Liver (tissue), 8 donors: ENCODE measurements at regions not wholly inside any gene's neighbourhood (a gene's known extent, or its start where the extent isn't known, plus 50 kb on each side); places are given as distances from the start of the nearest gene placed in this dataset.

ENCODE experiments used
- DNase-seq: peaks from one replicate; pipeline ENCODE4 v3.0.0-alpha.2; 2017; ENCODE audit warnings: low spot score
- H3K27ac ChIP-seq, 2 donors: one replicate each; pipeline ENCODE4 v1.7.0; 2013; ENCODE audit warnings: inconsistent platforms in 2 of 2, low read length in 2 of 2, control low read depth in 1 of 2, low read depth in 1 of 2, mild to moderate bottlenecking in 1 of 2
- H3K27me3 ChIP-seq, 4 donors: one replicate each; pipeline versions ENCODE4 v1.6.1 to v1.7.0; 2013; ENCODE audit warnings: low read length in 3 of 4, inconsistent platforms in 1 of 4, mild to moderate bottlenecking in 1 of 4, moderate library complexity in 1 of 4; ENCODE audit not compliant: control insufficient read depth in 4 of 4, insufficient read depth in 4 of 4
- H3K36me3 ChIP-seq, 4 donors: one replicate each; pipeline versions ENCODE4 v1.6.1 to v1.7.0; 2013; ENCODE audit warnings: low read length in 3 of 4, mild to moderate bottlenecking in 3 of 4, low read depth in 1 of 4, moderate library complexity in 1 of 4; ENCODE audit not compliant: control insufficient read depth in 4 of 4, insufficient read depth in 3 of 4
- H3K4me1 ChIP-seq, 4 donors: one replicate each; pipeline versions ENCODE4 v1.6.1 to v1.7.0; 2013; ENCODE audit warnings: low read length in 3 of 4, mild to moderate bottlenecking in 3 of 4, moderate library complexity in 1 of 4; ENCODE audit not compliant: control insufficient read depth in 4 of 4, insufficient read depth in 4 of 4
- H3K4me3 ChIP-seq, 3 donors: one replicate each; pipeline versions ENCODE4 v1.6.1 to v1.7.0; 2013; ENCODE audit warnings: low read length in 3 of 3, control low read depth in 1 of 3, low read depth in 1 of 3, mild to moderate bottlenecking in 1 of 3
- H3K9ac ChIP-seq, 2 donors: one replicate each; pipeline ENCODE4 v1.7.0; 2013; ENCODE audit warnings: low read length in 2 of 2, mild to moderate bottlenecking in 2 of 2, moderate library complexity in 2 of 2, control low read depth in 1 of 2, low read depth in 1 of 2
- H3K9me3 ChIP-seq, 4 donors: one replicate each; pipeline versions ENCODE4 v1.6.1 to v1.7.0; 2013; ENCODE audit warnings: low read length in 3 of 4; ENCODE audit not compliant: control insufficient read depth in 4 of 4
- FOXA1 ChIP-seq: IDR thresholded peaks from 2 replicates; pipeline ENCODE4 v1.6.1; 2016; ENCODE audit warnings: antibody characterized with exemption
- FOXA2 ChIP-seq: IDR thresholded peaks from 2 replicates; pipeline ENCODE4 v1.6.1; 2016; ENCODE audit warnings: antibody characterized with exemption
- HNF4A ChIP-seq, 2 donors: conservative IDR thresholded peaks; 2 replicates each; pipeline ENCODE4 v1.6.1; 2016; ENCODE audit warnings: antibody characterized with exemption in 2 of 2, mild to moderate bottlenecking in 2 of 2
- JUND ChIP-seq, 2 donors: IDR thresholded peaks; 2 replicates each; pipeline ENCODE4 v1.6.1; 2016; ENCODE audit warnings: antibody characterized with exemption in 2 of 2
- NR2F2 ChIP-seq: IDR thresholded peaks from 2 replicates; pipeline ENCODE4 v1.6.1; 2016; ENCODE audit warnings: antibody characterized with exemption
- RAD21 ChIP-seq, 2 donors: IDR thresholded peaks; 2 replicates each; pipeline ENCODE4 v1.6.1; 2016; ENCODE audit warnings: antibody characterized with exemption in 2 of 2, mild to moderate bottlenecking in 2 of 2
- REST ChIP-seq: IDR thresholded peaks from 2 replicates; pipeline ENCODE4 v1.6.1; 2016; ENCODE audit warnings: antibody characterized with exemption, mild to moderate bottlenecking
- RXRA ChIP-seq, 2 donors: IDR thresholded peaks; 2 replicates each; pipeline ENCODE4 v1.6.1; 2017 to 2018; ENCODE audit warnings: antibody characterized with exemption in 2 of 2, mild to moderate bottlenecking in 1 of 2
- SP1 ChIP-seq: IDR thresholded peaks from 2 replicates; pipeline ENCODE4 v1.6.1; 2018; ENCODE audit warnings: antibody characterized with exemption, mild to moderate bottlenecking
- TAF1 ChIP-seq: conservative IDR thresholded peaks from 2 replicates; pipeline ENCODE4 v1.6.1; 2016; ENCODE audit warnings: antibody characterized with exemption, mild to moderate bottlenecking
- YY1 ChIP-seq: IDR thresholded peaks from 2 replicates; pipeline ENCODE4 v1.6.1; 2016; ENCODE audit warnings: antibody characterized with exemption, mild to moderate bottlenecking
- WGBS: extraction: QIAGEN DNeasy Blood & Tissue Kit; methylation state at CpG from one replicate; pipeline ENCODE4 v1.1.7; 2013; 5-methylcytosine and 5-hydroxymethylcytosine counted together
- TF ChIP-seq, protein P1 (sequence below): fragments of 150-350 bp; IDR thresholded peaks from 2 replicates; pipeline ENCODE4 v1.5.1; 2017; ENCODE audit warnings: improper control_type of control experiment, low read depth, low read length; ENCODE audit not compliant: missing input control
- TF ChIP-seq, protein P2 (sequence below): IDR thresholded peaks from 2 replicates; pipeline ENCODE4 v1.6.1; 2016; ENCODE audit warnings: antibody characterized with exemption
- donor health status: healthy.
- donor health status: healthy.
- donor health status: healthy.
- donor health status: healthy.
- donor health status: healthy.

GRCh38 chr3:109480014-109480413 lies 142.7 kb upstream of the DPPA4 start:
- Histone ChIP-seq H3K36me3 (no peaks in the 10 kb centered on the region), H3K4me3 (no peak overlapping the region), H3K27ac (no peak overlapping the region), H3K4me1 (no peaks in the 10 kb centered on the region), H3K9ac (no peak overlapping the region), H3K9me3 (no peaks in the 10 kb centered on the region), H3K27me3 (no peaks in the 10 kb centered on the region)
- TF ChIP-seq SP1 (no peak), JUND (IDR thresholded peaks at IDR 0.05) (no peak), RXRA (IDR thresholded peaks at IDR 0.05) (no peak), REST (no peak), NR2F2 (no peak), HNF4A (conservative IDR thresholded peaks at IDR 0.05) (no peak), FOXA2 (no peak), FOXA1 (no peak), TAF1 (no peak), RAD21 (IDR thresholded peaks at IDR 0.05) (no peak)
- TF ChIP-seq, protein P1, sequence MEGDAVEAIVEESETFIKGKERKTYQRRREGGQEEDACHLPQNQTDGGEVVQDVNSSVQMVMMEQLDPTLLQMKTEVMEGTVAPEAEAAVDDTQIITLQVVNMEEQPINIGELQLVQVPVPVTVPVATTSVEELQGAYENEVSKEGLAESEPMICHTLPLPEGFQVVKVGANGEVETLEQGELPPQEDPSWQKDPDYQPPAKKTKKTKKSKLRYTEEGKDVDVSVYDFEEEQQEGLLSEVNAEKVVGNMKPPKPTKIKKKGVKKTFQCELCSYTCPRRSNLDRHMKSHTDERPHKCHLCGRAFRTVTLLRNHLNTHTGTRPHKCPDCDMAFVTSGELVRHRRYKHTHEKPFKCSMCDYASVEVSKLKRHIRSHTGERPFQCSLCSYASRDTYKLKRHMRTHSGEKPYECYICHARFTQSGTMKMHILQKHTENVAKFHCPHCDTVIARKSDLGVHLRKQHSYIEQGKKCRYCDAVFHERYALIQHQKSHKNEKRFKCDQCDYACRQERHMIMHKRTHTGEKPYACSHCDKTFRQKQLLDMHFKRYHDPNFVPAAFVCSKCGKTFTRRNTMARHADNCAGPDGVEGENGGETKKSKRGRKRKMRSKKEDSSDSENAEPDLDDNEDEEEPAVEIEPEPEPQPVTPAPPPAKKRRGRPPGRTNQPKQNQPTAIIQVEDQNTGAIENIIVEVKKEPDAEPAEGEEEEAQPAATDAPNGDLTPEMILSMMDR, result no peak
- TF ChIP-seq, protein P2, sequence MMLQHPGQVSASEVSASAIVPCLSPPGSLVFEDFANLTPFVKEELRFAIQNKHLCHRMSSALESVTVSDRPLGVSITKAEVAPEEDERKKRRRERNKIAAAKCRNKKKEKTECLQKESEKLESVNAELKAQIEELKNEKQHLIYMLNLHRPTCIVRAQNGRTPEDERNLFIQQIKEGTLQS, result no peak
- no peak for DNase-seq
- 78% methylated on average over 1 of the region's 1 CpG for WGBS

- 92% methylated on average over 1 of the region's 1 CpG for WGBS
- Histone ChIP-seq H3K9me3 (no peaks in the 10 kb centered on the region), H3K36me3 (no peaks in the 10 kb centered on the region), H3K4me1 (no peaks in the 10 kb centered on the region), H3K27me3 (no peaks in the 10 kb centered on the region), H3K27ac (no peak overlapping the region), H3K9ac (no peak overlapping the region), H3K4me3 (no peak overlapping the region)
- TF ChIP-seq RXRA (IDR thresholded peaks at IDR 0.05) (no peak), YY1 (no peak)
- TF ChIP-seq, protein P1, result no peak
- DNase-seq, result no peak
Observed at GRCh38 chr3:109478614-109479013, 141.3 kb upstream of the DPPA4 start.
